ENCODE measurements at regions not wholly inside any gene's neighbourhood (a gene's known extent, or its start where the extent isn't known, plus 50 kb on each side); places are given as distances from the start of the nearest gene placed in this dataset.

GRCh38 chr11:70661761-70662501 lies 263.6 kb downstream of the CTTN start:
- no peak for DNase-seq

GRCh38 chr11:70662691-70663098 lies 264.4 kb downstream of the CTTN start:
- DNase-seq = no peak

- no peak for DNase-seq
Measured at GRCh38 chr11:70663815-70664214, 265.5 kb downstream of the CTTN start.

- no peak for DNase-seq
Measured at GRCh38 chr11:70666311-70666710, 268.0 kb downstream of the CTTN start.

- DNase-seq = no peak
Measured at GRCh38 chr11:70667767-70668166, 269.4 kb downstream of the CTTN start.

GRCh38 chr11:70668204-70669202 lies 270.2 kb downstream of the CTTN start:
- no peak for DNase-seq

- DNase-seq = no peak
Measured at GRCh38 chr11:70669281-70669680, 271.0 kb downstream of the CTTN start.

GRCh38 chr11:70669871-70670675 lies 271.7 kb downstream of the CTTN start:
- DNase-seq = no peak

GRCh38 chr11:70670676-70671034 lies 272.3 kb downstream of the CTTN start:
- DNase-seq = no peak

- no peak for DNase-seq
Measured at GRCh38 chr11:70671083-70671482, 272.8 kb downstream of the CTTN start.

- no peak for DNase-seq
Measured at GRCh38 chr11:70671611-70672010, 273.3 kb downstream of the CTTN start.

- no peak for DNase-seq
Measured at GRCh38 chr11:70672991-70673653, 274.8 kb downstream of the CTTN start.

- no peak for DNase-seq
Measured at GRCh38 chr11:70674605-70675004, 276.3 kb downstream of the CTTN start.

GRCh38 chr11:70675697-70676374 lies 277.5 kb downstream of the CTTN start:
- no peak for DNase-seq

- no peak for DNase-seq
Measured at GRCh38 chr11:70677232-70677916, 279.0 kb downstream of the CTTN start.

GRCh38 chr11:70678931-70679900 lies 280.9 kb downstream of the CTTN start:
- no peak for DNase-seq

GRCh38 chr11:70680781-70681281 lies 282.5 kb downstream of the CTTN start:
- no peak for DNase-seq

- no peak for DNase-seq
Measured at GRCh38 chr11:70682056-70682455, 283.7 kb downstream of the CTTN start.

- DNase-seq = no peak
Measured at GRCh38 chr11:70682760-70683159, 284.4 kb downstream of the CTTN start.

GRCh38 chr11:70687716-70688115 lies 289.4 kb downstream of the CTTN start:
- DNase-seq = no peak

All from stimulated activated CD4-positive, alpha-beta T cell treated with anti-CD3 and anti-CD28 coated beads, Interleukin-4, amount 100 ng/mL, for 4 hours (primary cell).